NCI-H446 (cell line): ENCODE measurements at regions not wholly inside any gene's neighbourhood (a gene's known extent, or its start where the extent isn't known, plus 50 kb on each side); places are given as distances from the start of the nearest gene placed in this dataset.
"Not testable (repeated sequence)": the region's sequence is repeated elsewhere in the genome, so short reads cannot be mapped to it uniquely, and the experiment has no call there.

Source experiments
- DNase-seq, 2 experiments: peaks; one replicate each; lab custom pipeline; 2025; lab: John Stamatoyannopoulos, UW

DNA sequence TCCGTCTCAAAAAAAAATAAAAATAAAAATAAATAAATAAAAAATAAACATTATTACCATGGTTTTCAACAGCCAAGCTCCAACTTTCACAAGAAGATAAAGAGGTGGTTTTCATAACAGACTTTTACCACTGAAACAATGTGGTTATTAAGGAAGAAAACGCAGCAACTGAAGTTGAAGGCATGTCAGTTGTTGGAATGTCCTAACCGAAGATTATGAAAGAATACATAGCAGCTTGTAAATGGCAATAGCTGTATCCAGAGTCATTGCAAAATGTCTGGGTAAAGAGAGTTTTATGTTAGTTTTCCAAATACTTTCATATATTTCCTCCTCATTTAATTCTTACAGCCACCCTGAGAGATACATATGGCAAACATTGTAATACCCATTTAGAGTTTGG is 161.6 kb upstream of the MARCKS start:
- no peak for DNase-seq

GRCh38 chr6:113696960-113697359 is 160.2 kb upstream of the MARCKS start:
- no peak for DNase-seq

- no peak for DNase-seq
Observed at GRCh38 chr6:113697632-113698410, 159.3 kb upstream of the MARCKS start.

- DNase-seq: no peak
Observed at GRCh38 chr6:113699239-113699638, 157.9 kb upstream of the MARCKS start.

DNA sequence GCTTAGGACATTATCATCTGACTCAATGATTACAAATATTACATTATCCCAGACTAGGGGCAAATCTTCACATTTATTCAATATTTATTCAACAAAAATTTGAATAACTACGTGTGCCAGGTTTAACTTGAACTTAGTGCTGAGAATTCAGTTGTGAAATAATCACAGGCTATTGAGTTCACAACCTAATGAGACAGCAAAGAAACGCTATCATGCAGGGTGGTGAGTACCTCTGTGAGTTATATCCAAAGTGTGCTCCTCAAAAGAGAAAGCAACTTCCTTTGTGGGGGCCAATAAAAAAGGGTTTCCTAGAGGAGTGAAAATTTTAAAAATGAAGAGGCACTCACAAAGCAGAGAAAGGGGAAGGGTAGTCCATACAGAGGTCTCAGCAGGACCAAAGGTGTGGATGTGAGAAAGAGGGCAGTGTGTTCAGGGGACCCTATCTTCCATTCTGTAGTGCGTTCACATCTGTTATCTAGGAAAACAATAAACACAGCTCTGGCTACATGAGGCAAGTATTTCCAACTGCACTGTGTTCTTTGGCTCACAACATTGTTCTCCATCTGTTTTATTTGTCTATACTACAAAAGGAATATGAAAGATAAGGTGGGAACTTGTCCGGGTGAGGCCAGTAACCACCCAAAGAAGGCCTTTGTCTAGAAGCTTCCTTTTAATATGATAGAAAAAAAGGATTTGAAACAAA is 155.4 kb upstream of the MARCKS start:
- no peak for DNase-seq

DNA sequence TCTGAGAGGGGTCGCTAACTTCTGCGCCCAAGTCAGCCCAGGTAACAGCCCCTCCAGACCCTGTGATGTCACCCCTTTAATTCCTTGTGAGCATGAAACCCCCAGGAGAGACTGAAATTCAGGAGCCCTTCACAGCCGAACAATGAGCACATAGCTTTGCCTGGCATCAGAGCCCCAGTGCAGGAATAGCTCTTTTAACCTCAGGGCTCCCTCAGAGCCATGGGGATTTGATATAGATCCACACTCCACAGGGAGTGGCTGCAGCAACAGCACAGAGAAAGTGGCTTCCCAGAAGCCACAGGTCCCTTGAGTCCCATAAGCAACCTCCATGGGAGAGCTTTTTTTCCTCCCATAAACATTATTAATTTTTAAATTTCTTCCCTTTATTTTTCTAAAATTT is 150.0 kb upstream of the MARCKS start:
- no peak for DNase-seq

DNA sequence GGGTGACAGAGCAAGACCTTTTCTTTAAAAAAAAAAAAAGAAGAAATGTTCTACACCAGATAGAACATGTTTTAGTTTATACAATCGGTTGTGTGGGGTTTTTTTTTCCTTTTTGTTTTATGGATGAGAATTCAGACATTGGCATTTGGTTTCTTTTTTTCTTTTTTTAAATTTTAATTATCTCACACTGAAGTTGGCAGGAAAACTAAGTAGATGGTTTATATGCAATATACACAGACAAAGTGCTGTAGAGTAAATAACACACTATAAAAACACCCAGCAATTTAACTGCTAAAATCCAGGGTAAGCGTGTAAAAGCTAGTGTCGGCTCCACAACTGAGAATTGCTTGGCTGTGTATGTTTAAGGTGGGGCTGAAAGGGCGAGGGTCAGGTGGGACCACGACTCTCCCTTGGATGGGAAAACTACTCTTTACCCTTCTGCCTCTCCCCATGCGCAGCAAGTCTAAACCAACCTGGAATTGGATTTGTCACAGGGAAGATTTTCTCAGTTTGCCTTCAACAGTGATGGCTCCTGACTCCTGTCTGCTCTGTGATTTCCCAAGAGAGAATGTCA is 147.1 kb upstream of the MARCKS start:
- no peak for DNase-seq

DNA sequence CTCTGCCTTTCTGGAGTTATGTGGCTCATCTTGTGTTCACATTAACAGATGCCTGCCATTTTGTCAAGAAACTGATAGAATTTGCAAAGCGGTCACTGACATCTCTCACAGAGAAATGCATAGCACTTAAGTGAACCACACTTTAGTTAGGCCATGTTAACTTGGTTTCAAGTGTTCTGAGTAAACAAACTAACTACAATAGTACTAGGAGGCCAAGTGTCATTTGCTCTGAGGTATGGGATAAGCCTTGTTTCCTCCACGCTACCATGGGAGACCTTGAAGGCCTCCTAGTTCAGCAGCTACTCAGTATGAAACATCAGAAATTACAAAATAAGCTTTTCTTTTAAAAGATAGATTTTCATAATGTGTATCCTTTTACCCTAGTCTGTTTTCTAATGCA is 143.5 kb upstream of the MARCKS start:
- no peak for DNase-seq

DNA sequence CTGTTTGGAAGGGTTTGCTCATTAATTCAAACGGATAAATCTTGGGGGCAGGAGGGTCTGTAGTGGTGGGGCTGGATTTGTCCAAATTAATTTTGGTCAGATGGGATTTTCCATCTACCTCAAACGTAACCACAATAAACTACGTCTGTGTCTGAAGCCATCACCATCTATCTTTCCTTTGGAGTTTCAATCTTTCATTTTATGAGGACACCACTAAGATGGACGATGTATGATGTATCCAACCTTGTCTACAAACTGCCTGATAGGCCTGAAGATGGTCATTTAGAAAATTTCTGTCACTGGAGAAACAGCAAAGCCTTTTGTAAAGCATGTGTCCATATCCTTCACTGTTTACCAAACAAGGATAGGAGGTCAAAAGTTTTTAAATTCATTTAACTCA is 138.6 kb upstream of the MARCKS start:
- no peak for DNase-seq

GRCh38 chr6:113719064-113719463 is 138.1 kb upstream of the MARCKS start:
- DNase-seq: no peak

DNA sequence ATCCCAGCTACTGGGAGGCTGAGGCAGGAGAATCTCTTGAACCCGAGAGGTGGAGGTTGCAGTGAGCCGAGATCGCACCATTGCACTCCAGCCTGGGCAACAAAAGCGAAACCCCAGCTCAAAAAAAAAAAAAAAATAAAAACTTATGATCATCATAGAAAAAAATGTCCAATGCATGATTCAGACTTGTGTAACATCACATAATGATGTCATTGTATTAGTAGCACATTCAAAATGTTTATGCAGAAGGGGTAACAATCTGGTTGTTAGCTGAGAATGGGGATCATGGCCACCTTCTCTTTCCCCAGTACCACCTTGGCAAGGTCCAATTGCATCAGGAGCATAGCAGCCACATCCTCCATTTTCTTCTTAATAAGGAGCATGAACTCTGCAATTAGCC is 137.6 kb upstream of the MARCKS start:
- DNase-seq: no peak

- DNase-seq: no peak
Observed at GRCh38 chr6:113723182-113723581, 134.0 kb upstream of the MARCKS start.

- DNase-seq: not testable (repeated sequence)
Observed at GRCh38 chr6:113724927-113725326, 132.2 kb upstream of the MARCKS start.

- no peak for DNase-seq
Observed at GRCh38 chr6:113731541-113731940, 125.6 kb upstream of the MARCKS start.

DNA sequence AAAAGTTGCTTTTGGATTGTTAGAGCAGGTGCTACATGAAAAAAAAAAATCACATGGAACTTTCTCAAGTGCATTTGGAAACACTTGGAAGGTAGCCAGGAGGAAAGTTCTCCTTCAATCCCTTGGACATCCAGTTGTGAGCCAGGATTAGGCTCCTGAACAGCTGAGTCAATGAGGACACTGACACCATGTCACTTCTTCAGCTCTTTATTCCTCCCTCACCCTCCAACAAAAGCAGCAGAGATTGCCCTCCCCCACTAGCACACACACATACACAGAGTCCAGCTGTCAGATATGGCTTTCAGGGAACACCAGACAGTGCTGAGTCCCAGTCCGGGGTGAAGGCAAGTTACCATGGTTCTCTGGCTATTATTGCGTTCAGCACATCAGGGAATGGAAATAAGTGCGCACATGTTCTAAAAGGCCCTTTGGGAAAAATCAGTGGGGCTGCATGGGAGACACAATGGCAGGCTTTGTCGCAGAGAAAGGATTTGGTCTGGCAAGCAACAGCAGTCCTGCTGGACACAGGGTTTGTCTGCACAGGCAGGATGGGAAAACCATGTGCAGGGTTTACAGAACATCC is 124.7 kb upstream of the MARCKS start:
- DNase-seq: peak in 1 of 2 experiments; percentile 56

GRCh38 chr6:113733381-113733780 is 123.8 kb upstream of the MARCKS start:
- DNase-seq: no peak

GRCh38 chr6:113734982-113735381 is 122.2 kb upstream of the MARCKS start:
- DNase-seq: peak in 1 of 2 experiments; percentile 41

DNA sequence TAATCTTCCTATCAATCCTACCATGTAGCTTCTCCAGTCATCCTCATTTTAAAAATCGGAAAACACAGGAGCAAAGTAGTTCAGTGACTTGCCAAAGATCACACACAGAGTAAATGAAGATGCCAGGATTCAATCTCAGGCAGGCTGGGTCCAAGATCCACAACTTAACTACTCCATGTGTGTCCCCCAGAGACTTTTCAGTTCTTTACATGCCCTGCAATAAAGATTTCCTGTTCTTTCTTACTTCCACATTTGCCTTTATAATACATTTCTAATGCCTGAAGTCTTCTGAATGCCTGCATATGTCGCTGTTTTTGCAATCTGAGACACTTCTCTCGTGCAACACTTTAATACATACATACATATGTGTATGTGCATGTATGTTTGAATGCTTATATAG is 121.7 kb upstream of the MARCKS start:
- peak in 1 of 2 experiments; percentile 41 for DNase-seq

DNA sequence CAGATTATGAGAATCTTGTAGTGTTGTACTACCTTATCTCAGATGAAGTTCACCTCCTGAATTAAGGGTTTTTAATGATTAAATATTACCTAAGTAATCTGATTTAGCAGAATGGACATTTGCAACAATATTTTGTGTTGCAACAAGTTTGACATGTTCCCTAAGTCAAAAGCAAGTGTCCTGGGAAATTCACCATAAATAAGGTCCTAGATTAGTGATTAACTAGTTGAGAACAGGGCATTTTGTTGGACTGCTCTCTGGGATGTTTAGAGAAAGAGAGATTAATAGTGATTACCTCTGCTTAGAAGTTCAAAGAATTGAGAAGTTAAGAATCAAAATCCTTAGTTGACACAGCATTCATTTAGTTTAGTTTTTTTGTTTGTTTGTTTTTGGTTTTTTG is 120.2 kb upstream of the MARCKS start:
- DNase-seq: no peak

DNA sequence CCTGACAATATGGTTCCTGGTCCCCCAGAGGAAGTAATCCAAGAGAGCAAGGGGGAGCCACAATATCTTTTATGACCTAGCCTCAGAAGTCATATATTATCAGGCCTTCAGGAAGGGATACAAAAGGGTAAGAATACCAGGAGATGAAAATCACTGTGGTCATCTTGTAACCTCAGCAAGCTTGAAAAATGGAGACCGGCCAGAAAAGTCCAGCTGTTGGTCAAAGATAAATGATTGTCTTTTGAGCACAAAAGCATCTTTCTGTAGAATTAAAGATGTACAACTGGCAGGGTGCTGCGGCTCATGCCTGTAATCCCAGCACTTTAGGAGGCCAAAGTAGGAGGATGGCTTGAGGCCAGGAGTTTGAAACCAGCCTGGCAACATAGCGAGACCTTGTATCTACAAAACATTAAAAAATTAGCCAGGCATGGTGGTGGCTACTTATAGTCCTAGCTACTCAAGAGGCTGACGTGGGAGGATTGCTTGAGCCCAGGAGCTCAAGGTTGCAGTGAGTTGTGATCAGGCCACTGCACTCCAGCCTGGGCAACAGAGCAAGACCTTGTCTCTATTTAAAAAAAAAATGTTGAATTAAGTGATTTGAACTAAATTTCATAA is 118.0 kb upstream of the MARCKS start:
- DNase-seq: peak in 1 of 2 experiments; percentile 49

- no peak for DNase-seq
Observed at GRCh38 chr6:113741651-113742050, 115.5 kb upstream of the MARCKS start.

- no peak for DNase-seq
Observed at GRCh38 chr6:113742342-113742741, 114.8 kb upstream of the MARCKS start.
